ENCODE measurements at regions not wholly inside any gene's neighbourhood (a gene's known extent, or its start where the extent isn't known, plus 50 kb on each side); places are given as distances from the start of the nearest gene placed in this dataset.
A peak's percentile ranks its signal among the peaks of the same experiment; 100 is the strongest.
"Not testable (repeated sequence)": the region's sequence is repeated elsewhere in the genome, so short reads cannot be mapped to it uniquely, and the experiment has no call there.

DNA sequence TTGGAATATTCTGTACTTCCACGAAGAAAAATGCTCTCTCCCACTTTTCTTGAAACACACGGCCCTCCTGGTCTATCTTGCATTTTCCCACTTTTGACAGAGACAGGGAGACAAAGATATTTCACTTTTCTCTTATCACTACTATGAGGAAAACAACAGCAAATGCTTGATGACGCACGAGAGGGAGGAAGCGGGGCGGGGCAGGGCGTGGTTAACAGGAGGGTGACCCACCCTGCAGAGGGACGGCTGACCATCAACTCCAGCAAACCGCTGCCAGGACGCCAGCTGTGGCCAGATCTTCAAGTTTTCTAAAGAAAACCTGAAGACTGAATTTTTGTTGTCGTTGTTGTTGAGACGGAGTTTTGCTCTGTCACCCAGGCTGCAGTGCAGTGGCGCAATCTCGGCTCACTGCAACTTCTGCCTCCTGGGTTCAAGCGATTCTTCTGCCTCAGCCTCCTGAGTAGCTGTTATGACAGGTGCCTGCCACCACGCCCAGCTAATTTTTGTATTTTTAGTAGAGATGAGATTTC lies 63.8 kb downstream of the NSUN5 start:
- DNase-seq (ENCODE audit: low read depth in 2 of 2): not testable (repeated sequence)

DNA sequence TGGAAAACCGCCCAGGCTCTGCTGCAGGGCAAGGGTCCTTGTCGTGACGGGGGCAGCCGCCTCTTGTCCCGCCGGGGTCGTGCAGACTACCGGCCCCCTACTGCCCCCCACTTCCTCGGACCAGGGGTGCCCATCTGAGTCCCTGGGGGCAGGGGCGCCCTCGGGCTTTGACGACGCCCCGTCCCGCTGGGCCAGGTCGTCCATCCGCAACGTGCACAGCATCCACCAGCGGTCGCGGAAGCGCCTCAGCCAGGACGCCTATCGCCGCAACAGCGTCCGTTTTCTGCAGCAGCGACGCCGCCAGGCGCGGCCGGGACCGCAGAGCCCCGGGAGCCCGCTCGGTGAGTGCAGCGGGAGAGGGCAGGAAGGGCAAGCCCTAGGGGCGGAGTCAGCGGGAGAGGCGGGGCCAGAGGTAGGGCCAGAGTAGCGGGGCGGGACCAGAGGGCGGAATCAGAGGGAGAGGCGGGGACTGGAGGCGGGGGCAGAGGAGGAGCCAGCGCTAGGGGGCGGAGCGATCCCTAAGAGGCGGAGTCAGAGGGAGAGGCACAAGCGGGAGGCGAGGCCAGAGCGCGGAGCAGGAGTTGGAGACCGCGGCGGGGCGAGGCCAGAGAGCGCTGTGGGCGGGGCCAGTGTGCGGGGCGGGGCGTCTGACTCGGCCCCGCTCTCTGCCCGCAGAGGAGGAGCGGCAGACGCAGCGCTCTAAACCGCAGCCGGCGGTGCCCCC lies 73.5 kb downstream of the NSUN5 start:
- not testable (repeated sequence) for DNase-seq (ENCODE audit: low read depth in 2 of 2)

DNA sequence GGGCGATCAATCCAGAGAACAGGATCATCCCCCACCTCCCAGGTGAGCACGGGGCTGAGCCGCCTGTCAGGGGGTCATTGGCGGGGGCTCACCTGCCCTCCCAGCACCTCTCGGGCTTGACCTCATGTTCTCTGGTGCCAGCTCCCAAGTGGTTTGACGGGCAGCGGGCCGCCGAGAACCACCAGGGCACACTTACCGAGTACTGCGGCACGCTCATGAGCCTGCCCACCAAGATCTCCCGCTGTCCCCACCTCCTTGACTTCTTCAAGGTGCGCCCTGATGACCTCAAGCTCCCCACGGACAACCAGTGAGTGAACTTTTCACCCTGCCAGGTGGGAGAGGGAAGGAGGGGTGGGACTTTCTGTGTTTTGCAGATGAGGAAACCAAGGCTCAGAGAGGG lies 82.9 kb downstream of the NSUN5 start:
- not testable (repeated sequence) for DNase-seq (ENCODE audit: low read depth in 2 of 2)

DNA sequence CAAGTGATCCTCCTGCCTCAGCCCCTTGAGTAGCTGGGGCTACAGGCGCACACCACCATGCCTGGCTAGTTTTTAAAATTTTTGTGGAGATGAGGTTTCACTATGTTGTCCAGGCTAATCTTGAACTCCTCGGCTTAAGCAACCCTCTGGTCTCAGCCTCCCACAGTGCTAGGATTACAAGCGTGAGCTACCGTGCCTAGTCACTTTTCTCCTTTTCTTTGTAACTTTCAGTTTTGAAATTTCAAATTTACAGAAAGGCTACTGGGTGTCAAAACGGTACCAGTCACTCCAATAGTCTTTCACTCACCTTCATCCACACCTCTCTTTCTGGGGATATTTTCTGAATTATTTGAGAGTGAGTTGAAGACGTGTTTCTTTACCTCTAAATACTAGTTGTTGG lies 86.9 kb downstream of the NSUN5 start:
- not testable (repeated sequence) for DNase-seq (ENCODE audit: low read depth in 2 of 2)

DNA sequence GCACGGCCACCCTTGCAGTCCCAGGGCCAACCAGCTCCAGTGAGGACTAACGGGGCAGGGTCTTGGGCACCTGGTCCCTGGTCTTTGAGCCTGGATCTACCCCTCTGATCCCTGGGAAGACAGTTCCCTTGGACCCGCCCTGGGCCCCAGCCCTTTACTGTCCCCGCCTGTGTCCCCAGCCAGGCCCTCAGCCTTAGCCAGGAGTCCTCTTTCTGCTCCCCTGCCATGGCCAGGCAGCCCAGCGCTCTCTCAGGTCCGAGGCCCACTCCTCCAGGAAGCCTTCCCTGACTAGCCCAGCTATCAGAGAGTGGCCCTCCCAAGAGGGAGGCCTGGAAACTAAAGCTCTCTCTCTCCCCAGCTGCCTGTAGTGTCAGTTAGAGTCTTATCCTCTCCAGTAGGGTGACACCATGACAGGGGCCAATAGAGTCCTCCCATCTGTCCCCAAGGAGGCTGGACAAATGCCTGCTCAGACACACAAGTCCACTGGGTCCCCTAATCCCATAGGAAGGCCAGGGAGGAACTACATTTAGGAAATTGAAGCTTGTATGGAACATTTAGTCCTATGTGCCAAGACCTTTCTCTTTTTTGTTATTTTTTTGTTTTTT lies 87.8 kb downstream of the NSUN5 start:
- not testable (repeated sequence) for DNase-seq (ENCODE audit: low read depth in 2 of 2)

DNA sequence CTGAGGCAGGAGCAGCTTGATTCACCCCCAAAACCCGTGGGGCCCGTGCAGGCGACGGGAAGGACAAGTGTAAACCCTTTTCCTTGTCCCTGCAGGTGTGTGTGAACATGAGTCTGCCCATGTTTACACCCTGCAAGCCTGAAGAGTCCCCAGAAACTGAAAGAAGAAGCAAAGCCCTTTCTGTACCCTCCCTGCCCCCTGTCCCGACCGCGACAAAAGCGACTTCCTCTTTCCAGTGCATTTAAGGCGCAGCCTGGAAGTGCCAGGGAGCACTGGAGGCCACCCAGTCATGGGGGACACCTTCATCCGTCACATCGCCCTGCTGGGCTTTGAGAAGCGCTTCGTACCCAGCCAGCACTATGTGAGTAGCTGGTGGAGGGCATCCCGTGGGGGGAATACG lies 88.3 kb downstream of the NSUN5 start:
- DNase-seq (ENCODE audit: low read depth in 2 of 2): not testable (repeated sequence)

DNA sequence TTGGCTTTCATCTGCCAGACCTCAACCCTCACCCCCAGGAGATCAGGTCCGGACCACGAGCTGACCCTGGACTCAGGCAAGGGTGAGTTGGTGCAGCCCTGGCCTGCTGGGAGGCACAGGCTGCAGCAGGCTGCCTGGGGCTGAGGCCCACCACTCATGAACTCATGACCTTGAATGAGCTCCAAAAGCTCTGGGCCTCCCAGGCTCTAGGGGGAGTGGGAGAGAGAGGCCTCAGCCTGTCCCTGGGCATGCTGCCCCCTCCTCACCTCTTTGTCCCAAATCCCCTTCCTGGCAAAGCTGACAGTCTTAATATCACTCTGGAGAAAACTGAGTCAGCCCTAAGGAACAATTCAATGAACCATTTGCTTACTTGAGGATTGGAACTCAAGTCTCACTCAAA lies 89.8 kb downstream of the NSUN5 start:
- DNase-seq (ENCODE audit: low read depth in 2 of 2): not testable (repeated sequence)

DNA sequence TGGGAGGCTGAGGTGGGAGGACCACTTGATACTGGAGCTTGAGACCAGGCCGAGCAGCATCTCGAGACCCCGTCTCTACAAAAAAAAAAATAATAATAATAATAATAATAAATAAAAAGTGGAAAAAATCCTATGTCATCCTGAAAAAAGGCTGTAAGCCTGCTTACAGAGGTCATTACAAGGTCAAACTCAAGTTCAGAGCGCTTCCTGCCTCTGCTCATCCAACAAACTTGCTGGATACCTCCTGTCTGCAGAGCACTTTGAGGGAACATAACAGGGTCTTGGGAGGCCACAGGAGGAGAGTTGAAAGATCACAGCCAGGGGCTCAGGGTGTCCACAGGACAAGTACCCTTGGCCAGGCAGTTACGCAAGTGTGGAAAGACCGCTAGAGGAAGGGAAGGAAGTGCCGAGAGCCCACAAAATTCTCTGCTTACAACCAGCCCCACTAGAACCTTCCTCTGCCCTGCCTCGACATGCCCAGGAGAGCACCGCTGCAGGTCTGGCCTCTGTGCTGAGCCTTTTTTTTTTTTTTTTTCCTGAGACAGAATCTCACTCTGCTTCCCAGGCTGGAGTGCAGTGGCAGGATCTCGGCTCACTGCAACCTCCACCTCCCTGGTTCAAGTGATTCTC lies 92.5 kb downstream of the NSUN5 start:
- not testable (repeated sequence) for DNase-seq (ENCODE audit: low read depth in 2 of 2)

DNA sequence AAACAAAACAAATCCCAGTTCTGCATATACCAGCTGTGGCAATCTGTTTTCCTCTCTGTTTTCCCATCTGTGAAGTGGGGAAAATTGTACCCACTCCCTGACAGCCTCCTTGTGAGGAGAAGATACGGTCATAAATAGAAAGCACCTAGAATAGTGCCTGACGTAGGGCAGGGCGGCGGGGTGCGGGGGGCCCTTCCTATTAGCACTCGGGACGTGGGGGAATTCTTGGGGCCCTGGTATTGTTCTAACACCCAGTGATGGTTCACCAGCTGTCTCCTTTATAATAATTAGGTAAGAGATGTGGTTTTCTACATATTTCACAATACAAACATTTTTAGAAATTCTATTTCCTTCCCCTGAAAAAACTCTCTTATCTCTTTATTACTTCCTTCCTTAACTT lies 93.4 kb downstream of the NSUN5 start:
- DNase-seq (ENCODE audit: low read depth in 2 of 2): not testable (repeated sequence)

DNA sequence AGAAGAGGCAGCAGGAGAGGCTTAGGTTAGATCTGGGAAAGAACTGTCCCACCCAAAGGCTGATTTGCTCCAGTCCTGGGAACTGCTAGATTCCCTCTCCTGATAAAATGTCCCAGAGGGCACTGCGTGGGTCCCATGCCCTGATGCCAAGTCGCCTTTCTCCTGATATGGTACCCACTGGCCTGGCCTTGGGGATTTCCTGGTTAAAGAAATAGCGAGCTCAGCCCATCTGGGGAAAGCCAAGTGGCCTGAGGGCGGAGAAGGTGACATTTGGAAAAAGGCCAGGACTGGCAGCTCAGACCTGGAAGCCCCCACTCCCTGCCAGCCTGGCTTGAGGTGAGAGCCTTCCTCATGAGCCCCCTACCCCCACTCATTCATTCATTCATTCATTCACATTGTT lies 94.2 kb downstream of the NSUN5 start:
- DNase-seq (ENCODE audit: low read depth in 2 of 2): not testable (repeated sequence)

DNA sequence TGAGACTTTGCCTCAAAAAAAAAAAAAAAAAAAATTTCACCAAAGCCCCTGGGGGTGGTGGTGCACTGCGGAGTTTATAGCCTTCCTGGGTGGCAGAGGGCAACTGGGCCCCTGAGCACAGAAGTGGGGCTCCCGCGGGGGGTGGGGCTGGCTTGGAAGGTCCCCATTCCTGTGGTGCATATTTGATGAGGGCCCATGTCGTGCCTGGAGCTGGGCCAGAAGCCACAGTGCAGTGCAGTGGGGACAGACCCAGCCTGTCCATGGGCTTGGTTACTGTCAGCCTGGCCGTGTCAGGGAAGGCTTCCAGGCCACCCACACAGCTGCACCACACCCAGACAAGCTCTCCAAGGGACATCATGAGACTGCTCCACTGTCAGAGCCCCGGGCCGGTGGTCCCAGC lies 95.5 kb downstream of the NSUN5 start:
- not testable (repeated sequence) for DNase-seq (ENCODE audit: low read depth in 2 of 2)

DNA sequence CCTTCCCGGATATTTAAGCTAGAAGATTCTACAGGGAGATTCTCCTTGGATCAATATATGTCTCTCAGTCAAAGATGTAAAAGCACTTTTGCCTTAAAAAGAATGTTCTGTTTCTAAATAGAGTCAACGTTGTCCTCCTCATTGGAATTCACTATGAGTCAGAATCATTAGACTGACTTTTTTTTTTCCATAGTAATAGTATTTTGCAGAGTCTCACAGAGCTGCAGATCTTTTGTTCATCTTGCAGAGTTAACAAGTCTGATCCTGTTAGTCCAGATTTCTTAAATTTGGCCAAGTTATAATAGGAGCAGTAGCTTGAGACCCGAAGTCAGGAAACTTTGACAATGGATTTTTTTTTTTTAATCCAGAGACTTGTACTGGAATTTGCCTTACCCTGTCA lies 103.0 kb downstream of the NSUN5 start:
- not testable (repeated sequence) for DNase-seq (ENCODE audit: low read depth in 2 of 2)

DNA sequence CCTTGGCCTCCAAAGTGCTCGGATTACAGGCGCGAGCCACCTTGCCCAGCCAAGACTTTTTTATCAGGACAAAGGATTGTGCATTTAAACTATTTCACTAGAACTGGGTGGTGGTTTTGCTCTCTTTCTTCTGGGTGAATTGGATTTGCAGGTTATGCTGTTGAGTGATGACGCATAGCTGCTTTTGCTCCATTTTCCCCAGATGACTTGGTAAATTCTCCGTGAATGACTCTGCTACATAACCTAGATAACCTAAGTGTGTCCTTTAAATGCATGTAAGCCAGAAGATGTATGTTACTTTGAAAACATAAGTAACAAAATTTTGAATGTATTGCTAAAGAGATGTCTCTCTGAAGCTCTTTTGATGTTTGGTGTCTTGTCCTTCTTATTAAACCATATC lies 103.7 kb downstream of the NSUN5 start:
- DNase-seq (ENCODE audit: low read depth in 2 of 2): peak; percentile 4 to 10

DNA sequence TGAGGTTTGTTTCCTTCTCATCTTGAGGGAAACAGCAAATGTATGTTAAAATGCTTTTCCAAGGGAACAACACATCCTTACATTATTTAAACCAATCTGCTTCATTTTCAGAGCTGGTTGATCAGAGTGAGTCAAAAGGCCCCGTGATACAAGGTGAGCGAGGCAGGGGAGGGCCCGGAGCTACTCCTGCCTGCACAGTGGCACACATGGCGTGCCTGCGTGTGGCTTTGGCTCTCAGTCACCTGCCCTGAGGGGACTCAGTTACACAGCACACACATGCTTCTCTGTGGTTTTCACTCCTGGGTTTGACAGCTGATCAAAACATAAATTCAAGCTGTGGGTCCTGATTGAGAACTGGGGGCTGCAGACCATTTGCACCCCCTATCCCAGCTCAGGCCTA lies 105.3 kb downstream of the NSUN5 start:
- DNase-seq (ENCODE audit: low read depth in 2 of 2): not testable (repeated sequence)

DNA sequence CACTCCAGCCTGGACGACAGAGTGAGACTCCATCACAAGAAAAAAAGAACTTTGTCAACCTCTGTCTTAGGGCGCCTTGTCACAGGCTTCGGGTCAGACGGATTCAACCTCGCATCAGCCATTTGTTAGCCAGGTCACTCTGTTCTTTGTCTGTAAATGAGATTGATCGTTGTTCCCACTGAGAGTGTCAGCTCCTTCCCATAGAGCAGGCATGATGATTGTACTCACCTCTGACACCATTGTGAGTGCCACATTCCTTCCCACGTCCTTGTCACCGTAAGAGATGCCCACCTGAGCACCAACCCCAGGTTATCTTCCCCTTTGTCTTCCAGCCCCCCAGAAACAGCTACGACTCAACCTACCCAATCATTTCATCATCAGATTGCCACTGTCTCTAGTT lies 107.4 kb downstream of the NSUN5 start:
- not testable (repeated sequence) for DNase-seq (ENCODE audit: low read depth in 2 of 2)

DNA sequence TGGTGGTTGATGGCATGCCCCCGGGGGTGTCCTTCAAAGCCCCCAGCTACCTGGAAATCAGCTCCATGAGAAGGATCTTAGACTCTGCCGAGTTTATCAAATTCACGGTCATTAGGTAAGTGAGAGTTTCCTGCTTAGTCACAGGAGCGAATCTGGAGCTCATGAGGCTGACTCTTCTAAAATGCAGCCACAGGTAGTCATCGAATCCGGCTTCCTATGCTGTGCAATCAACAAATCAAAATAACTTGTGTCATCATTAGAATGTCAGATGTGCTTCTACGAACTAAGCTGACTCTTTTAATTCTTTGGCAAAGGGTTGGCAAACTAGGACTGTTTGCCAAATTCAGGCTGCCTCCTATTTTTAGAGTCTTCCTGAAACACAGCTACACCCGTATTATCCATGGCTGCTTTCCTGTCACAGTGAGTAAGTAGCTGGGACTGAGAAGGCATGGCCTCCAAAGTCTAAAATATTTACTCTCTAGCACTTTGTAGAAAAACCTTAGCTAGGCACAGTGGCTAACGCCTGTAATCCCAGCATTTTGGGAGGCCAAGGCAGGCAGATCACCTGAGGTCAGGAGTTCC lies 108.0 kb downstream of the NSUN5 start:
- DNase-seq (ENCODE audit: low read depth in 2 of 2): not testable (repeated sequence)

DNA sequence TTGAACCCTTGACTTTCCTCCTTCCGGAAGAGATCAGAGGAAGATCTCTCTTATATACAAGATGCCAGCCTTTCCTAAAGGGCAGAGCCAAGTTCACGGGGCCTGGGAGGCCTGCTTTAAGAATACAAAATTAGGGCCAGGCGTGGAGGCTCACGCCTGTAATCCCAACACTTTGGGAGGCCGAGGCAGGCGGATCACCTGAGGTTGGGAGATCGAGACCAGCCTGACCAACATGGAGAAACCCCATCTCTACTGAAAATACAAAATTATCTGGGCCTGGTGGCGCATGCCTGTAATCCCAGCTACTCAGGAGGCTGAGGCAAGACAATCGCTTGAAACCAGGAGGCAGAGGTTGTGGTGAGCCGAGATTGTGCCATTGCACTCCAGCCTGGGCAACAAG lies 108.2 kb upstream of the SPDYE9 start:
- not testable (repeated sequence) for DNase-seq (ENCODE audit: low read depth in 2 of 2)

DNA sequence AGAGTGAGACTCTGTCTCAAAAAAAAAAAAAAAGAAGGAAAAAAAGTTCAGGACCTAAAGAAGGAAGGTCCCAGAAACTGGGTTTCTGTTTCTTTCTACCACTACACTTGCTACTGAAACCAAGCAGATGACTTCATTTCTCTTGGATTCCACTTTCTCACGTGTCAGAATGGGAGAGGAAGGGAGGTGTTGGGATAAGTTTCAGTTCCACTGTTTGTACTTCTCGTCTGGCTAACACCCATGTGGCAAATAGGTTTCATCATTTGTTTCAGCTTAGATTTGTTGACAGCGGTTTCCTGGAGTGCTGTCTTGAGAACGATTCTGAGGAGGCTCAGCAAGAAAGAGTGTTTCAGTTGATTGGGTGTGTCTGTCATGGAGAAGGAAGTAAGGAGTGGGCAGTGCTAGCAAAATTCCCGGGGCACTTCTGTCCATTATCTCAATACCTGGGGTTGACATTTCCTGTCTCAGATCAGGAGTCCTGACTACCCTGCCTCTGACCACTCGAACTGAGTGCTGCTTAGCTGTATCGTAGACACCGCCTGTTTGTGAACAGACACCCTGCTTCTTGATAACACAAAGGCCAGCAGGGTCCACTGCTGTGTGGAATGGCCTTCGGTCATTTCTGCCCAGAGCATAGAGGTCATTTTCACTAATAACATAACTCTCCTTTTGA lies 104.8 kb upstream of the SPDYE9 start:
- DNase-seq (ENCODE audit: low read depth in 2 of 2): not testable (repeated sequence)

DNA sequence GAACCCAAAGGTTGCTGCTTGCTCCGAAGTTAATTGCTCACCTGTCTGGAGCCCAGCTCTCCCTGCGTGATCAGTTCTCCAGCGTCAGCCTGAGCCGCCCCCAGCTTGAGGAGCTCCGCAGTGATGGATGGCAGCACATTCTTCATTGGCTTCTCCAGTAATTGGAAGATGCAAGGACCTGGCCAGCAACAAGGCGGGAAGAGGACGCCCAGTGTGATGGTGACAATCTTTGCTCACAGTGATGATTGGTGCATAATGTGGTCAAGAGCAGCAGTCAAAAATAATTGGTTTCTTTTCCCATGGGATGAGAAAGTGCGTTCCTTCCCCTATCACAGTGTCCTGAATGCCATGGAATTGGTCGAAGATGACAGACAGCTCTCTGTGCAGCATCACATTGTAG lies 102.4 kb upstream of the SPDYE9 start:
- not testable (repeated sequence) for DNase-seq (ENCODE audit: low read depth in 2 of 2)

DNA sequence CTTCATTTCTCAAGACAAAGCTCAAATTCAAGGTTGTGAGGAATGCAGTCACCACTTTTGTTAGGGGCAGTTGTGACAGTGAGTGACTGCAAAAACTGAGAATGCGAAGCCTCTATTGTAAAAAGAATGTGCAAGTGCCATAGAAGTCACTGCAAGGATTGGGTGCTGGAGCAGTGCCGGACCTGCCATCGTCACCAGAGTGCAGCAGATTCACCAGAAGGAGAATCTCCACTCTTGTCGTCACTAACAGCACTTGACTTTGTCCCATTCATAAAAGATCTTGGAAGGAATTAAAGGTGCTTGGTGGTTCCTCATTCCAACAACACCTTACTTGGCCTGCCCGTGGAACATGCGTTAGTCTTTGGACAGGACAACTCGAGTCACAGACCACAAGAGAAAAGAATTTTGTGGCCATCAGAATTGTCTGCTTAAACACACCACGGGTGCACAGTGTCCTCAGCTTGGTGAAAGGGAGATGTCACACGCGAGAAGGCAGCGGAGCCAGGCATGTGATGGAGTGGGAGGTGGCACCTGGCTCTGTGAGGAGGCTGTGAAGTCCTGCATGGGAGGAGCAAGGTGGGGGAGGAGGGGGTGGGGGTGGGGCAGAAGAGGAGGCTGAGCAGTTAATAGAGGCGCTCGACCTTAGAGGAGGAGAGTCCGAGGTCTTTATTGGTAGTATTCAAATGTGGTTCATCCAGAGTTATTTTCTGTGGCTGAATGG lies 100.9 kb upstream of the SPDYE9 start:
- DNase-seq (ENCODE audit: low read depth in 2 of 2): not testable (repeated sequence)

DNA sequence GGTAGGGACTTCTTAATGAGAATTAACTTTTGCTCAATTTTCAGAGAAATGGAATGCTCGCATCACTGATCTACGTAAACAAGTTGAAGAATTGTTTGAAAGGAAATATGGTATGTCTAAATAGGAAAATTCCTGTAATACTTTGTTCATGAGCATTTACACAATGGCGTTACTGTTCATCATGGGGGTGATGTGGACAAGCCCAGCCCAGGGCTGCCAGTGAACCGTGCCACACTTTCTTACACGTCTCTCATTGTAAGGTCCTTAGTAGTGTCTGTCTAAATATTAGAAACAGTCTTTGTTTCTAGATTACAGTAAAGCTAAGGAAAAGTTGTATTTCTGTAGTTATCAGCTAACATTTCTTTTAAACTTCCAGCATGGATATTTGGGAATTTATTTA lies 91.0 kb upstream of the SPDYE9 start:
- DNase-seq (ENCODE audit: low read depth in 2 of 2): not testable (repeated sequence)

Measured in fibroblast of skin of left biceps (primary cell).